ENCODE measurements at regions not wholly inside any gene's neighbourhood (a gene's known extent, or its start where the extent isn't known, plus 50 kb on each side); places are given as distances from the start of the nearest gene placed in this dataset.

DNA sequence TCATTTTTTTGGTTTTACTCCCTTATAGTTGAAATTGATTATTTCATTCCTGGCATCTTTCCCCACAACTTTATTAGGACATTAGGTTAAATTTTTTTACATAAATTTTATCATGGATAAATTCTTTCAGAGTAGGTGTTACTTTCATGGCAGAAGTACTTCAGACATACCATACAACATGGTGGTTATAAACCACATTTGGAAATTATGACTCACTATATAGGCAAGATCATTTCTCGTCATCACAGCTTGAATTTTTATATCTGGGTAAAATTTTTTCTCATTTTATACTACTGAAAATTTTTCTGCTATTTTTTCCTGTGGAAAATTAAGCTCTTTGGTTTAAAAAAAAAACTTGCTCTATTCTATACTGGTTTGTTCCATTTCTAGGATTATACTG lies 111.9 kb upstream of the COL5A2 start:
- DNase-seq (ENCODE audit: low spot score), result no peak
- no peak overlapping the region for H3K4me3 ChIP-seq
- Mint-ChIP-seq H3K4me3 (no peak overlapping the region), H3K27me3 (ENCODE audit: insufficient read depth, low read depth) (peaks cover 3% of the 10 kb centered on the region), H3K36me3 (no peaks in the 10 kb centered on the region), H3K4me1 (peaks cover 22% of the 10 kb centered on the region), H3K9me3 (peaks cover 16% of the 10 kb centered on the region), H3K27ac (no peak overlapping the region)
- H3K9ac ChIP-seq, result no peak overlapping the region
- H2AFZ ChIP-seq (replicated peaks), result no peak overlapping the region
- H3K4me1 ChIP-seq, result peaks cover 10% of the 10 kb centered on the region
- H3K36me3 ChIP-seq, result no peaks in the 10 kb centered on the region
- no peak overlapping the region for H3K27ac ChIP-seq
- no peaks in the 10 kb centered on the region for H4K20me1 ChIP-seq (ENCODE audit: low read depth)
- H3K4me2 ChIP-seq, result no peak overlapping the region
- no peaks in the 10 kb centered on the region for H3K27me3 ChIP-seq
- TF ChIP-seq, protein P1, sequence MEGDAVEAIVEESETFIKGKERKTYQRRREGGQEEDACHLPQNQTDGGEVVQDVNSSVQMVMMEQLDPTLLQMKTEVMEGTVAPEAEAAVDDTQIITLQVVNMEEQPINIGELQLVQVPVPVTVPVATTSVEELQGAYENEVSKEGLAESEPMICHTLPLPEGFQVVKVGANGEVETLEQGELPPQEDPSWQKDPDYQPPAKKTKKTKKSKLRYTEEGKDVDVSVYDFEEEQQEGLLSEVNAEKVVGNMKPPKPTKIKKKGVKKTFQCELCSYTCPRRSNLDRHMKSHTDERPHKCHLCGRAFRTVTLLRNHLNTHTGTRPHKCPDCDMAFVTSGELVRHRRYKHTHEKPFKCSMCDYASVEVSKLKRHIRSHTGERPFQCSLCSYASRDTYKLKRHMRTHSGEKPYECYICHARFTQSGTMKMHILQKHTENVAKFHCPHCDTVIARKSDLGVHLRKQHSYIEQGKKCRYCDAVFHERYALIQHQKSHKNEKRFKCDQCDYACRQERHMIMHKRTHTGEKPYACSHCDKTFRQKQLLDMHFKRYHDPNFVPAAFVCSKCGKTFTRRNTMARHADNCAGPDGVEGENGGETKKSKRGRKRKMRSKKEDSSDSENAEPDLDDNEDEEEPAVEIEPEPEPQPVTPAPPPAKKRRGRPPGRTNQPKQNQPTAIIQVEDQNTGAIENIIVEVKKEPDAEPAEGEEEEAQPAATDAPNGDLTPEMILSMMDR (IDR thresholded peaks at IDR 0.05), result no peak
- TF ChIP-seq EZH2phosphoT487 (IDR thresholded peaks at IDR 0.05), result no peak
- TF ChIP-seq EZH2 (IDR thresholded peaks at IDR 0.05), result no peak
- H3K79me2 ChIP-seq (ENCODE audit: low read depth), result no peaks in the 10 kb centered on the region
- no peaks in the 10 kb centered on the region for H3F3A ChIP-seq (ENCODE audit: low read depth)
- no peaks in the 10 kb centered on the region for H3K9me3 ChIP-seq (ENCODE audit: low read depth)

DNA sequence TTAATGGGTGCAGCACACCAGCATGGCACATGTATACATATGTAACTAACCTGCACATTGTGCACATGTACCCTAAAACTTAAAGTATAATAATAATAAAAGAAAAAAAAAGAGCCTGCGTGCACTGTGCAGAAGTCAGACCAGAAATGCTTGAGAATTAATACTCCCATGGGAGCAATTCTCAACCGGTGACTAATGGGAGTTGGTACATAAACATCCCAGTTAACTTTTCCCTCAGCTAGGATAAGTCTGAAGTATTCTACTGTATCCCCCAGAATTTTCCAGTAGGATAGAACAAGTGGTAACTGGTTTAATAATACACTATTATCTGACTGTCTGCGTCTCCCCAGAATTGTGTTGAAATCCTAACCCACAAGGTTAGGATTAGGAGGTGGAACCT lies 113.6 kb upstream of the COL5A2 start:
- Histone ChIP-seq H3K4me2 (no peak overlapping the region), H3K36me3 (no peaks in the 10 kb centered on the region), H3K79me2 (ENCODE audit: low read depth) (no peaks in the 10 kb centered on the region), H3K9ac (no peak overlapping the region), H3K4me3 (no peak overlapping the region), H4K20me1 (ENCODE audit: low read depth) (no peaks in the 10 kb centered on the region), H3F3A (ENCODE audit: low read depth) (no peaks in the 10 kb centered on the region), H3K27ac (no peak overlapping the region), H3K27me3 (no peaks in the 10 kb centered on the region), H3K9me3 (ENCODE audit: low read depth) (no peaks in the 10 kb centered on the region), H2AFZ (replicated peaks) (no peak overlapping the region), H3K4me1 (peaks cover 3% of the 10 kb centered on the region)
- H3K36me3 Mint-ChIP-seq, result no peaks in the 10 kb centered on the region
- H3K4me3 Mint-ChIP-seq, result no peak overlapping the region
- peaks cover 9% of the 10 kb centered on the region for H3K4me1 Mint-ChIP-seq
- no peak for DNase-seq (ENCODE audit: low spot score)
- peaks cover 16% of the 10 kb centered on the region for H3K9me3 Mint-ChIP-seq
- peaks cover 3% of the 10 kb centered on the region for H3K27me3 Mint-ChIP-seq (ENCODE audit: insufficient read depth, low read depth)
- TF ChIP-seq EZH2 (IDR thresholded peaks at IDR 0.05) (no peak), EZH2phosphoT487 (IDR thresholded peaks at IDR 0.05) (no peak)
- TF ChIP-seq, protein P1 (IDR thresholded peaks at IDR 0.05), result no peak
- no peak overlapping the region for H3K27ac Mint-ChIP-seq

DNA sequence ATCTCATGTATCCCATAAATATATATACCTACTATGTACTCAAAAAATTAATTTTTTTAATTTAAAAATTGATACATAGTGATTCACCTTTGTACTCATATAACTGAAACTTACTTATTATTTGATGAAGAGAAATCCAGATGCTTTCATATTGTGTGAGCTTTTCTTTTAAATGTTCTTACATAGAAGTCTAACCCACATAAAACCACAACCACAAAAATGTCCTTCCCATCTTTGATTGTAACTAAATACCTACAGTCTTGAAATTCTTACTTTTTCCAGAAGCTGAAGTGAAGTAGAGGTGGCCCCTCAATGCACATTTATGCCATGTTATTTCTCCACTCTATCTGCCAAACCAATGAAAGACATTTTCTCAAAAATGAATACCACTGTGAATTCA lies 117.9 kb upstream of the COL5A2 start:
- H4K20me1 ChIP-seq (ENCODE audit: low read depth), result no peaks in the 10 kb centered on the region
- no peak overlapping the region for H3K27ac Mint-ChIP-seq

More for the DNA sequence above, 117.9 kb upstream of the COL5A2 start:
- Histone ChIP-seq H3K9ac (no peak overlapping the region), H3K4me1 (no peaks in the 10 kb centered on the region), H3K27ac (no peak overlapping the region), H3K4me3 (no peak overlapping the region), H3K79me2 (ENCODE audit: low read depth) (no peaks in the 10 kb centered on the region), H2AFZ (replicated peaks) (no peak overlapping the region), H3K36me3 (no peaks in the 10 kb centered on the region), H3K27me3 (no peaks in the 10 kb centered on the region), H3K4me2 (no peak overlapping the region), H3K9me3 (ENCODE audit: low read depth) (no peaks in the 10 kb centered on the region), H3F3A (ENCODE audit: low read depth) (no peaks in the 10 kb centered on the region)
- Mint-ChIP-seq H3K27me3 (ENCODE audit: insufficient read depth, low read depth) (peaks cover 3% of the 10 kb centered on the region), H3K36me3 (no peaks in the 10 kb centered on the region), H3K4me3 (no peak overlapping the region), H3K4me1 (no peaks in the 10 kb centered on the region), H3K9me3 (no peaks in the 10 kb centered on the region)
- TF ChIP-seq, protein P1 (IDR thresholded peaks at IDR 0.05), result no peak
- TF ChIP-seq EZH2phosphoT487 (IDR thresholded peaks at IDR 0.05) (no peak), EZH2 (IDR thresholded peaks at IDR 0.05) (no peak)
- no peak for DNase-seq (ENCODE audit: low spot score)
